A673 (cell line): ENCODE measurements at regions not wholly inside any gene's neighbourhood (a gene's known extent, or its start where the extent isn't known, plus 50 kb on each side); places are given as distances from the start of the nearest gene placed in this dataset.

ENCODE experiments used
- BruUV-seq: library from RNA; stranded (reverse); fragments of 400-500 nt; replicated peaks from 2 replicates; lab custom pipeline; 2021; lab: Mats Ljungman, UMichigan
- CTCF ChIA-PET: fragments of 300-600 bp; sonication (Branson Sonifier 250); formaldehyde crosslinking; loops from one replicate; lab custom pipeline; 2022; ENCODE audit warnings: antibody characterized with exemption; lab: Charles Lee
- POLR2A ChIA-PET: fragments of 300-600 bp; sonication (Branson Sonifier 250); formaldehyde crosslinking; loops from one replicate; lab custom pipeline; 2022; ENCODE audit warnings: antibody characterized with exemption; ENCODE audit not compliant: low non-redundant PET; lab: Charles Lee
- DNase-seq: peaks from one replicate; pipeline ENCODE4 v3.0.0-alpha.2; 2015; ENCODE audit warnings: low spot score
- H3K27ac ChIP-seq: fragments of 200-600 bp; sonication (generic); 2 replicates; pipeline ENCODE4 v1.5.1; 2016; ENCODE audit warnings: mixed run types, low read depth, mild to moderate bottlenecking, mixed read lengths, antibody characterized with exemption, low read length; ENCODE audit not compliant: poor library complexity, severe bottlenecking
- H3K27me3 ChIP-seq: fragments of 200-600 bp; sonication (generic); replicated peaks from 2 replicates; pipeline ENCODE4 v1.6.1; 2017; ENCODE audit warnings: mixed run types, low read depth, mild to moderate bottlenecking, mixed read lengths, antibody characterized with exemption, low read length; ENCODE audit not compliant: insufficient read depth, poor library complexity
- H3K36me3 ChIP-seq: fragments of 200-600 bp; sonication (generic); 2 replicates; pipeline ENCODE4 v1.6.1; 2016; ENCODE audit warnings: mixed run types, mild to moderate bottlenecking, mixed read lengths, antibody characterized with exemption, low read length; ENCODE audit not compliant: insufficient read depth, poor library complexity, severe bottlenecking
- H3K4me1 ChIP-seq: fragments of 200-600 bp; sonication (generic); 2 replicates; pipeline ENCODE4 v1.6.1; 2017; ENCODE audit warnings: mixed run types, mild to moderate bottlenecking, mixed read lengths, antibody characterized with exemption, low read length; ENCODE audit not compliant: insufficient read depth, poor library complexity, severe bottlenecking
- H3K4me3 ChIP-seq: fragments of 200-600 bp; sonication (generic); 2 replicates; pipeline ENCODE4 v1.5.1; 2016; ENCODE audit warnings: low read depth, mixed run types, mild to moderate bottlenecking, mixed read lengths, low read length; ENCODE audit not compliant: poor library complexity, severe bottlenecking
- H3K9me3 ChIP-seq: fragments of 200-600 bp; sonication (generic); 2 replicates; pipeline ENCODE4 v1.6.1; 2016; ENCODE audit warnings: mixed run types, low read depth, mild to moderate bottlenecking, mixed read lengths, antibody characterized with exemption, low read length; ENCODE audit not compliant: poor library complexity, severe bottlenecking
- EZH2 ChIP-seq: fragments of 200-600 bp; sonication (generic); IDR thresholded peaks from 2 replicates; pipeline ENCODE4 v1.6.1; 2017; ENCODE audit warnings: borderline replicate concordance, low read depth, mild to moderate bottlenecking, mixed read lengths, antibody characterized with exemption, low read length; ENCODE audit not compliant: poor library complexity, severe bottlenecking
- intact Hi-C: fragments of 100-400 bp; cut with micrococcal nuclease; formaldehyde crosslinking; loops from one replicate; pipeline ENCODE4 v1.10.0; 2022; ENCODE audit not compliant: unreplicated experiment
- TF ChIP-seq, protein P1 (sequence below): fragments of 300-800, 200-600 bp; sonication (generic); conservative IDR thresholded peaks from 2 replicates; pipeline ENCODE4 v1.5.1; 2017; ENCODE audit warnings: low read depth, mild to moderate bottlenecking, antibody characterized with exemption, low read length, moderate library complexity, mixed read lengths

DNA sequence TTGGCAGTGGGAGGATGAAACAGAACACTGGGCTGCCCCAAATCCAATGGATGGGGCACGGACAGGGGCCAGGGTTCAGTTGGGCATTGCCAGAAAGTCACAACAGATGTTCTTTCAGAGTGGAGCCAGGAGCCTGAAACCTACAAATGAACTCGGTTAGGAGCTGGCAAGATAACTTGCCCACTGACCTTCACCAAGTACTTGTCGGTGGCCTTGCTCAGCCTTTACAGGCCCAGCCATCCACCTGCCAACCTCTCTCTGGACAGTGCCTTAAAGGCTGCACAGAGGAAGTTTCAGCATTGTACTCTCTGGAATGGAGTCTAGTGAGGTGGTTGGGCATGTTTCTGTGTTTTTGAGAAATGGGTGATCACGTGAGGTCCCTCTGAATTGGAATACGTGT, 87.1 kb upstream of the USP9X start:
- H3K27ac ChIP-seq, result no peak overlapping the region
- H3K27me3 ChIP-seq, result no peaks in the 10 kb centered on the region
- no peaks in the 10 kb centered on the region for H3K36me3 ChIP-seq
- DNase-seq, result no peak
- H3K4me1 ChIP-seq, result peaks cover 4% of the 10 kb centered on the region
- intact Hi-C loops, result no loop called here
- POLR2A ChIA-PET, result no interaction called here
- CTCF ChIA-PET, result no interaction called here
- no peaks in the 10 kb centered on the region for H3K9me3 ChIP-seq
- no peak overlapping the region for H3K4me3 ChIP-seq
- no peak for TF ChIP-seq EZH2
- TF ChIP-seq, protein P1, sequence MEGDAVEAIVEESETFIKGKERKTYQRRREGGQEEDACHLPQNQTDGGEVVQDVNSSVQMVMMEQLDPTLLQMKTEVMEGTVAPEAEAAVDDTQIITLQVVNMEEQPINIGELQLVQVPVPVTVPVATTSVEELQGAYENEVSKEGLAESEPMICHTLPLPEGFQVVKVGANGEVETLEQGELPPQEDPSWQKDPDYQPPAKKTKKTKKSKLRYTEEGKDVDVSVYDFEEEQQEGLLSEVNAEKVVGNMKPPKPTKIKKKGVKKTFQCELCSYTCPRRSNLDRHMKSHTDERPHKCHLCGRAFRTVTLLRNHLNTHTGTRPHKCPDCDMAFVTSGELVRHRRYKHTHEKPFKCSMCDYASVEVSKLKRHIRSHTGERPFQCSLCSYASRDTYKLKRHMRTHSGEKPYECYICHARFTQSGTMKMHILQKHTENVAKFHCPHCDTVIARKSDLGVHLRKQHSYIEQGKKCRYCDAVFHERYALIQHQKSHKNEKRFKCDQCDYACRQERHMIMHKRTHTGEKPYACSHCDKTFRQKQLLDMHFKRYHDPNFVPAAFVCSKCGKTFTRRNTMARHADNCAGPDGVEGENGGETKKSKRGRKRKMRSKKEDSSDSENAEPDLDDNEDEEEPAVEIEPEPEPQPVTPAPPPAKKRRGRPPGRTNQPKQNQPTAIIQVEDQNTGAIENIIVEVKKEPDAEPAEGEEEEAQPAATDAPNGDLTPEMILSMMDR, result no peak
- no TSS peak for BruUV-seq

DNA sequence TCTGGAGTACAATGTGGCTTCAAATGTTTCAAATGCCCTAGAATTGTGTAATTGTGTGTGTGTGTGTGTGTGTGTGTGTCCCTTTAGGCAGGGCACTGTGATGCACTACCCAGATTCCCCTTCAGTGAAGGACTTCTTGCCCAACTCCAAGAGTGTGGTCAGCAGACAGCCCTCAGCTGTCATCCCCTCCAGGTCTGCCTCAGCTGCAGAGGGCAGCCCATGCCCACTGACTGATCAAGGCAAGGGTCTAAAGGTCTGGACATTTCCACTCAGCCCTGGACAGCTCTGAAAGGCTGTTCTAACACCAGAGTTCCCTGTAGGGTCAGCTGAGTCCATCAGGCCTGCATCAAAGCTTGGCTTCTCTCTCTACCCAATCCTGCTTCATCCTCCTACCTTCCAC, 83.9 kb upstream of the USP9X start:
- no peak for DNase-seq
- H3K27me3 ChIP-seq, result no peaks in the 10 kb centered on the region
- H3K4me3 ChIP-seq, result no peak overlapping the region
- CTCF ChIA-PET, result no interaction called here
- no peak overlapping the region for H3K27ac ChIP-seq
- intact Hi-C loops, result no loop called here
- no peaks in the 10 kb centered on the region for H3K9me3 ChIP-seq
- no TSS peak for BruUV-seq
- POLR2A ChIA-PET, result no interaction called here
- H3K36me3 ChIP-seq, result no peaks in the 10 kb centered on the region
- TF ChIP-seq, protein P1, result no peak
- TF ChIP-seq EZH2, result no peak
- peaks cover 4% of the 10 kb centered on the region for H3K4me1 ChIP-seq

DNA sequence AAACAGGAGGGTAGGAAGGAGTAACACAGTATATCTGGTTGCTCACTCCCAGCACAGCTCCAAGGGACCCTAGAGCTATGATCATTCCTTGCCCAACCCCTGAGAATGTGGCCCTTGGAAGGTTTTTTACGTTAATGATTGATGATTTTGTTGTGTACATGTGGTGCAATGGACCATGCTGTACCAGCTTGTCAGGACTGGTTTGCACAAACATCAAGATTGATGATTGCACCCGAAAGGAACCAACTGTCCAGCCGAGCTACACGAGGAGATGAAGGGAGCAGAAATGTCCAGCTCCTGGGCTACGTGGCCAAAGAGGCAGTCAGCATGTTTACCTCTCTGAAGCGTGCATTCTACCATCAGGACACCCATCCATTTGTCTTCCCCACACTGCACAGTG, 83.2 kb upstream of the USP9X start:
- intact Hi-C loops, result no loop called here
- DNase-seq, result no peak
- TF ChIP-seq, protein P1, result no peak
- no peak for TF ChIP-seq EZH2
- Histone ChIP-seq H3K27ac (no peak overlapping the region), H3K4me1 (peaks cover 4% of the 10 kb centered on the region), H3K9me3 (no peaks in the 10 kb centered on the region), H3K27me3 (no peaks in the 10 kb centered on the region), H3K36me3 (no peaks in the 10 kb centered on the region), H3K4me3 (no peak overlapping the region)
- CTCF ChIA-PET, result no interaction called here
- BruUV-seq, result no TSS peak
- POLR2A ChIA-PET, result no interaction called here
